Rectal smooth muscle tissue (tissue), 1 donor: ENCODE measurements at regions not wholly inside any gene's neighbourhood (a gene's known extent, or its start where the extent isn't known, plus 50 kb on each side); places are given as distances from the start of the nearest gene placed in this dataset.
"Not testable (repeated sequence)": the region's sequence is repeated elsewhere in the genome, so short reads cannot be mapped to it uniquely, and the experiment has no call there.

Experiments used
- H3K27ac ChIP-seq: one replicate; pipeline ENCODE4 v1.7.0; 2013; ENCODE audit warnings: low read depth, low read length, inconsistent platforms
- H3K27me3 ChIP-seq: one replicate; pipeline ENCODE4 v1.7.0; 2013; ENCODE audit warnings: low read length; ENCODE audit not compliant: control insufficient read depth, insufficient read depth
- H3K36me3 ChIP-seq: one replicate; pipeline ENCODE4 v1.7.0; 2013; ENCODE audit warnings: low read length; ENCODE audit not compliant: control insufficient read depth, insufficient read depth
- H3K4me1 ChIP-seq: one replicate; pipeline ENCODE4 v1.7.0; 2013; ENCODE audit warnings: low read length; ENCODE audit not compliant: control insufficient read depth, insufficient read depth
- H3K4me3 ChIP-seq: one replicate; pipeline ENCODE4 v1.7.0; 2013; ENCODE audit warnings: low read length
- H3K9ac ChIP-seq: one replicate; pipeline ENCODE4 v1.7.0; 2013; ENCODE audit warnings: low read length

DNA sequence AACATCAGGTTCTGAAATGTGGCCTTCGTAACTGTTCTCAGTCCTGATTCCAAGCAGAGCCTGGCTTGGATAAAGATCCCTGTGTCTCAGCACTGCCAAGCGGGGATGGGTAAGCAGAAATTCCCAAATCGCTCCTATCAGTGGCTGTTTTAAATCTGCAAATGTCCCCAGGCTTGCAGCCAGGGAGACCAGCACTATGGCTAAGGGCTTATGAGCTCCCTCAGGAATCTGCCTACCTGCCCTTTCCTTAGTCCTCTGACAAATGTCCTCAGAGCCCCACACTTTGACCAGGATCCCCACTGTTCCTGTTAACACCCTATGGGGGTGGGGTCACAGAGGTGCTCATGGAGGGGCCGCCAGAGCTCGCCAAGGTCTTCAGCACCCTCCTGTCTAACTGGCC is 1062.8 kb downstream of the UQCRFS1 start:
- Histone ChIP-seq H3K36me3 (no peaks in the 10 kb centered on the region), H3K27me3 (no peaks in the 10 kb centered on the region), H3K27ac (no peak overlapping the region), H3K4me1 (no peaks in the 10 kb centered on the region), H3K4me3 (no peak overlapping the region), H3K9ac (no peak overlapping the region)

- H3K9ac ChIP-seq = no peak overlapping the region
- H3K4me1 ChIP-seq = no peaks in the 10 kb centered on the region
- no peaks in the 10 kb centered on the region for H3K27me3 ChIP-seq
- H3K4me3 ChIP-seq = no peak overlapping the region
- no peaks in the 10 kb centered on the region for H3K36me3 ChIP-seq
- H3K27ac ChIP-seq = no peak overlapping the region
These were observed 1064.4 kb downstream of the UQCRFS1 start for GRCh38 chr19:28148554-28148953.

GRCh38 chr19:28142258-28142657 is 1070.7 kb downstream of the UQCRFS1 start:
- no peak overlapping the region for H3K4me3 ChIP-seq
- no peak overlapping the region for H3K9ac ChIP-seq
- no peak overlapping the region for H3K27ac ChIP-seq
- no peaks in the 10 kb centered on the region for H3K4me1 ChIP-seq
- H3K27me3 ChIP-seq = no peaks in the 10 kb centered on the region
- no peaks in the 10 kb centered on the region for H3K36me3 ChIP-seq

GRCh38 chr19:28140201-28140600 is 1072.8 kb downstream of the UQCRFS1 start:
- Histone ChIP-seq H3K4me1 (no peaks in the 10 kb centered on the region), H3K27me3 (no peaks in the 10 kb centered on the region), H3K9ac (no peak overlapping the region), H3K36me3 (no peaks in the 10 kb centered on the region), H3K4me3 (no peak overlapping the region), H3K27ac (no peak overlapping the region)

- Histone ChIP-seq H3K27me3 (no peaks in the 10 kb centered on the region), H3K4me1 (no peaks in the 10 kb centered on the region), H3K36me3 (no peaks in the 10 kb centered on the region), H3K4me3 (no peak overlapping the region), H3K27ac (no peak overlapping the region), H3K9ac (no peak overlapping the region)
These were observed 1075.2 kb downstream of the UQCRFS1 start for GRCh38 chr19:28137772-28138171.

DNA sequence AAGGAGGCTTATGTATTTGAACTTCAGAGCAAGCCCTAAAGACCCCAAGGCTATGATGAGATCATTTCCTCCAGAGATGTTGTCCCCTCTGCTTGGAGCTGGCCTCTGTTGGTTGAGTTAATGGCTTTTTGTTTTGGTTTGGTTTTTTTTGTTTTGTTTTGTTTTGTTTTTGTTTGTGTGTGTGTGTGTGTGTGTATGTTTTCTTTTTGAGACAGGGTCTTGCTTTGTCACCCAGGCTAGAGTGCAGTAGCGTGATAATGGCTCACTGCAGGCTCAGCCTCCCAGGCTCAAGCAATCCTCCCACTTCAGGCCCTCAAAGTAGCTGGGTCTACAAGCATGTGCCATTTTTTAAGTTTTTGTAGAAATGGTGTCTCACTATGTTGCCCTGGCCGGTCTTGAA is 1076.2 kb downstream of the UQCRFS1 start:
- no peak overlapping the region for H3K9ac ChIP-seq
- no peaks in the 10 kb centered on the region for H3K4me1 ChIP-seq
- H3K27ac ChIP-seq = no peak overlapping the region
- H3K27me3 ChIP-seq = no peaks in the 10 kb centered on the region
- H3K4me3 ChIP-seq = no peak overlapping the region
- no peaks in the 10 kb centered on the region for H3K36me3 ChIP-seq

- H3K9ac ChIP-seq = no peak overlapping the region
- H3K4me3 ChIP-seq = no peak overlapping the region
These were observed 1077.1 kb downstream of the UQCRFS1 start for GRCh38 chr19:28135825-28136224.

DNA sequence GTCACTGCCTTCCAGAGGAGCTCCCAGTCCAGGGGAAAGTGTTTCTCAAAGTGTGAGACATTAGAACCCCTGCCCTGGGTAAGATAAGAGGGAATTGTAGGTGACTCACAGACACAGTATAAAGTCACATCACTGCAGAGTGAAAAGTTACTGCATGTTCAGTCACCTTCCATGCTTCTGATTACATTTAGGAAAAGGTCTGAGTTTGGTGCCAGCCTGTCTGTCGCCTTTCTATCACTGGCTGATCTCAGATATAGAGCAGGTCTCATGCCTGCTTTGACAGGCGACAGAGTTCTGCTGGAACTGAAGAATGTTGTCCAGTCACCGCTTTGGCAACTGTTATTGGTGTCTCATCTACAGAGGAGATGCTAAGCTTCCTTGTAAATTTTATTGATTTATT is 1078.6 kb downstream of the UQCRFS1 start:
- no peak overlapping the region for H3K27ac ChIP-seq
- H3K36me3 ChIP-seq = no peaks in the 10 kb centered on the region
- no peak overlapping the region for H3K9ac ChIP-seq
- no peaks in the 10 kb centered on the region for H3K27me3 ChIP-seq
- H3K4me1 ChIP-seq = no peaks in the 10 kb centered on the region
- H3K4me3 ChIP-seq = no peak overlapping the region

More at GRCh38 chr19:28135825-28136224, 1077.1 kb downstream of the UQCRFS1 start:
- Histone ChIP-seq H3K36me3 (no peaks in the 10 kb centered on the region), H3K27ac (no peak overlapping the region), H3K4me1 (no peaks in the 10 kb centered on the region), H3K27me3 (no peaks in the 10 kb centered on the region)

DNA sequence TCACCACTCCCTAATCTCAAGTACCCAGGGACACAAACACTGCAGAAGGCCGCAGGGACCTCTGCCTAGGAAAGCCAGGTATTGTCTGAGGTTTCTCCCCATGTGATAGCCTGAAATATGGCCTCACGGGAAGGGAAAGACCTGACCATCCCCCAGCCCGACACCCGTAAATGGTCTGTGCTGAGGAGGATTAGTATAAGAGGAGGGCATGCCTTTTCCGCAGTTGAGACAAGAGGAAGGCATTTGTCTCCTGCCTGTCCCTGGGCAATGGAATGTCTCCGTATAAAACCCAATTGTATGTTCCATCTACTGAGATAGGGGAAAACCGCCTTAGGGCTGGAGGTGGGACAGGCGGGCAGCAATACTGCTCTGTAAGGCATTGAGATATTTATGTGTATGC is 1082.1 kb downstream of the UQCRFS1 start:
- not testable (repeated sequence) for H3K27me3 ChIP-seq, H3K4me1 ChIP-seq, H3K4me3 ChIP-seq, H3K36me3 ChIP-seq, H3K9ac ChIP-seq, H3K27ac ChIP-seq

- H3K27ac ChIP-seq = no peak overlapping the region
- no peak overlapping the region for H3K9ac ChIP-seq
- H3K27me3 ChIP-seq = no peaks in the 10 kb centered on the region
- no peak overlapping the region for H3K4me3 ChIP-seq
- no peaks in the 10 kb centered on the region for H3K36me3 ChIP-seq
- no peaks in the 10 kb centered on the region for H3K4me1 ChIP-seq
These were observed 1082.9 kb downstream of the UQCRFS1 start for GRCh38 chr19:28130066-28130511.

GRCh38 chr19:28128341-28128740 is 1084.6 kb downstream of the UQCRFS1 start:
- H3K4me1 ChIP-seq = no peaks in the 10 kb centered on the region
- H3K4me3 ChIP-seq = no peak overlapping the region
- no peak overlapping the region for H3K27ac ChIP-seq
- no peaks in the 10 kb centered on the region for H3K27me3 ChIP-seq
- no peaks in the 10 kb centered on the region for H3K36me3 ChIP-seq
- H3K9ac ChIP-seq = no peak overlapping the region

- no peak overlapping the region for H3K4me3 ChIP-seq
- no peaks in the 10 kb centered on the region for H3K27me3 ChIP-seq
- no peak overlapping the region for H3K9ac ChIP-seq
- H3K27ac ChIP-seq = no peak overlapping the region
- H3K36me3 ChIP-seq = no peaks in the 10 kb centered on the region
- no peaks in the 10 kb centered on the region for H3K4me1 ChIP-seq
These were observed 1086.6 kb downstream of the UQCRFS1 start for GRCh38 chr19:28126135-28126898.

DNA sequence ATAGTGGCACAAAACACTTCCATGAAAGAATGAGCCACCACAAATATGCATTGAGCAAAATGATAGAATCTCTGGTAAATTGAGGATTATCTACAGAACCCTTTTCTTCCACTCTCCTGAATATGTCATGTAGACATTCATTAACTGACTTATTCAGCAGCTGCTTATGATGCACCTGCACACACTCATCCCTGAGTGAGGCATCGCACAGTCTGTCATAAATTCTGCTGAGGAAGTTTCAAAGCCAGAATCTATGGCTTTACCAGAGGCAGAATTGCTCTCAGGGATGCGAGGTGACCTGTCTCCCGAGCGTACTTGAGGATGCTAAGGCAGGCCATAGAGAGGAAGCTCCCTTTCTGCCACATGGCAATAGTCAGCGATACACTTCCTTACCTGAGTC is 1090.2 kb downstream of the UQCRFS1 start:
- Histone ChIP-seq H3K9ac (no peak overlapping the region), H3K27me3 (no peaks in the 10 kb centered on the region), H3K36me3 (no peaks in the 10 kb centered on the region), H3K27ac (no peak overlapping the region), H3K4me3 (no peak overlapping the region), H3K4me1 (no peaks in the 10 kb centered on the region)
